ENCODE measurements at regions not wholly inside any gene's neighbourhood (a gene's known extent, or its start where the extent isn't known, plus 50 kb on each side); places are given as distances from the start of the nearest gene placed in this dataset.

- WGBS, 2 donors (ENCODE audit: low coverage in 1 of 2) = 47 to 71% methylated on average over 2 of the region's 2 CpGs
- H3K27ac ChIP-seq = no peak overlapping the region
- DNase-seq = no peak
- no peaks in the 10 kb centered on the region for H3K9me3 ChIP-seq
- no peak overlapping the region for H3K4me3 ChIP-seq
- no peaks in the 10 kb centered on the region for H3K27me3 ChIP-seq
- no peaks in the 10 kb centered on the region for H3K4me1 ChIP-seq
- H3K36me3 ChIP-seq = no peaks in the 10 kb centered on the region
- TF ChIP-seq CTCF (IDR thresholded peaks at IDR 0.05) = no peak
- intact Hi-C loops (cut with DNase I; ENCODE audit: low total_unique reads) = no loop called here
- in situ Hi-C loops (cut with MboI; ENCODE audit: low pct_ligation_motif_present in 1 of 4, low pct_unique_long_range_greater_than_20kb in 1 of 4, low sequenced_read_pairs in 3 of 4) = no loop called here
These were observed 138.0 kb upstream of the NOVA1 start for GRCh38 chr14:26735811-26736210.

GRCh38 chr14:26738571-26738970 is 140.7 kb upstream of the NOVA1 start:
- Histone ChIP-seq H3K27ac (no peak overlapping the region), H3K36me3 (no peaks in the 10 kb centered on the region), H3K27me3 (no peaks in the 10 kb centered on the region), H3K4me1 (no peaks in the 10 kb centered on the region), H3K4me3 (no peak overlapping the region), H3K9me3 (no peaks in the 10 kb centered on the region)
- in situ Hi-C loops (cut with MboI; ENCODE audit: low pct_ligation_motif_present in 1 of 4, low pct_unique_long_range_greater_than_20kb in 1 of 4, low sequenced_read_pairs in 3 of 4) = no loop called here
- TF ChIP-seq EP300 (IDR thresholded peaks at IDR 0.05; ENCODE audit: low read depth) (no peak), CTCF (IDR thresholded peaks at IDR 0.05) (no peak), POLR2AphosphoS5 (IDR thresholded peaks at IDR 0.05) (no peak), POLR2A (IDR thresholded peaks at IDR 0.05) (no peak)
- intact Hi-C loops (cut with DNase I; ENCODE audit: low total_unique reads) = no loop called here
- 28 to 32% methylated on average over 3 of the region's 3 CpGs for WGBS, 2 donors (ENCODE audit: low coverage in 1 of 2)
- no peak for DNase-seq

GRCh38 chr14:26741711-26742212 is 143.9 kb upstream of the NOVA1 start:
- H3K9me3 ChIP-seq = no peaks in the 10 kb centered on the region
- H3K4me1 ChIP-seq = no peaks in the 10 kb centered on the region
- no peak for DNase-seq
- no peaks in the 10 kb centered on the region for H3K27me3 ChIP-seq
- no peaks in the 10 kb centered on the region for H3K36me3 ChIP-seq
- no peak overlapping the region for H3K27ac ChIP-seq
- no peak overlapping the region for H3K4me3 ChIP-seq
- intact Hi-C loops (cut with DNase I; ENCODE audit: low total_unique reads) = no loop called here
- TF ChIP-seq EP300 (IDR thresholded peaks at IDR 0.05; ENCODE audit: low read depth) = no peak
- no peak for TF ChIP-seq CTCF (IDR thresholded peaks at IDR 0.05)
- in situ Hi-C loops (cut with MboI; ENCODE audit: low pct_ligation_motif_present in 1 of 4, low pct_unique_long_range_greater_than_20kb in 1 of 4, low sequenced_read_pairs in 3 of 4) = no loop called here

- WGBS, 2 donors (ENCODE audit: low coverage in 1 of 2) = 83% methylated on average over 2 of the region's 2 CpGs
- Histone ChIP-seq H3K9me3 (no peaks in the 10 kb centered on the region), H3K4me1 (no peaks in the 10 kb centered on the region), H3K4me3 (no peak overlapping the region), H3K36me3 (no peaks in the 10 kb centered on the region), H3K27me3 (no peaks in the 10 kb centered on the region), H3K27ac (no peak overlapping the region)
- no peak for TF ChIP-seq POLR2A (IDR thresholded peaks at IDR 0.05)
- TF ChIP-seq EP300 (IDR thresholded peaks at IDR 0.05; ENCODE audit: low read depth) = no peak
- TF ChIP-seq POLR2AphosphoS5 (IDR thresholded peaks at IDR 0.05) = no peak
- no peak for TF ChIP-seq CTCF (IDR thresholded peaks at IDR 0.05)
- no peak for DNase-seq
- intact Hi-C loops (cut with DNase I; ENCODE audit: low total_unique reads) = no loop called here
- in situ Hi-C loops (cut with MboI; ENCODE audit: low pct_ligation_motif_present in 1 of 4, low pct_unique_long_range_greater_than_20kb in 1 of 4, low sequenced_read_pairs in 3 of 4) = no loop called here
These were observed 145.5 kb upstream of the NOVA1 start for GRCh38 chr14:26743284-26743683.
